ENCODE measurements at regions not wholly inside any gene's neighbourhood (a gene's known extent, or its start where the extent isn't known, plus 50 kb on each side); places are given as distances from the start of the nearest gene placed in this dataset.

DNA sequence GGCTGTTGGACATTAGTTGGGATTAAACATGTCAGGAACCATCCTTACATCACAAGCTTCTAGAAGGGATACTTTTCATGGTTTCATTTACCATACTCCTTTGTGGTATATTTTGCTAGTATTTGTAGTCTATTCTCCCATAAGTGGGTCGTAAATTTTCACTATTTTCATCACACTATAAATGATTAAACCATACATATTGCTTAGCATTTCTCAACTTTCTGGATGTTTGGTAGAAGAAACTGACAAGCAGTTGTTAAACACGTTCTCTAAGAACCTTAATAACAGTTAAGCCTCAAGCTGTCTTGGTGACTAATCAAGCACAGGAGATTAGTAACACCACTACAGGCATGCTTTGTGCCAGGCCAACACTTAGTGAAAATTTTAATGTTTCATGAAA is 375.5 kb downstream of the NAF1 start:
- TF ChIP-seq, protein P1, sequence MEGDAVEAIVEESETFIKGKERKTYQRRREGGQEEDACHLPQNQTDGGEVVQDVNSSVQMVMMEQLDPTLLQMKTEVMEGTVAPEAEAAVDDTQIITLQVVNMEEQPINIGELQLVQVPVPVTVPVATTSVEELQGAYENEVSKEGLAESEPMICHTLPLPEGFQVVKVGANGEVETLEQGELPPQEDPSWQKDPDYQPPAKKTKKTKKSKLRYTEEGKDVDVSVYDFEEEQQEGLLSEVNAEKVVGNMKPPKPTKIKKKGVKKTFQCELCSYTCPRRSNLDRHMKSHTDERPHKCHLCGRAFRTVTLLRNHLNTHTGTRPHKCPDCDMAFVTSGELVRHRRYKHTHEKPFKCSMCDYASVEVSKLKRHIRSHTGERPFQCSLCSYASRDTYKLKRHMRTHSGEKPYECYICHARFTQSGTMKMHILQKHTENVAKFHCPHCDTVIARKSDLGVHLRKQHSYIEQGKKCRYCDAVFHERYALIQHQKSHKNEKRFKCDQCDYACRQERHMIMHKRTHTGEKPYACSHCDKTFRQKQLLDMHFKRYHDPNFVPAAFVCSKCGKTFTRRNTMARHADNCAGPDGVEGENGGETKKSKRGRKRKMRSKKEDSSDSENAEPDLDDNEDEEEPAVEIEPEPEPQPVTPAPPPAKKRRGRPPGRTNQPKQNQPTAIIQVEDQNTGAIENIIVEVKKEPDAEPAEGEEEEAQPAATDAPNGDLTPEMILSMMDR (IDR thresholded peaks at IDR 0.05) = no peak
- no peak for TF ChIP-seq ZFX (IDR thresholded peaks at IDR 0.05; ENCODE audit: borderline replicate concordance)

All from 22Rv1 (cell line).